Activated CD8-positive, alpha-beta T cell treated with anti-CD3 and anti-CD28 coated beads for 36 hours (primary cell): ENCODE measurements at regions not wholly inside any gene's neighbourhood (a gene's known extent, or its start where the extent isn't known, plus 50 kb on each side); places are given as distances from the start of the nearest gene placed in this dataset.

ENCODE experiments used
- ATAC-seq: fragments of 200-7000 bp; cut with Tn5 transposase; one replicate; pipeline ENCODE4 v1.10.0; 2021; ENCODE audit warnings: mild to moderate bottlenecking, moderate library complexity
- CTCF ChIA-PET: fragments of 350-600 bp; sonication (Branson Sonifier 250); formaldehyde crosslinking; loops from one replicate; lab custom pipeline; 2021; ENCODE audit warnings: antibody characterized with exemption; lab: Charles Lee
- POLR2A ChIA-PET: fragments of 350-600 bp; sonication (Branson Sonifier 250); formaldehyde crosslinking; loops from one replicate; lab custom pipeline; 2021; ENCODE audit warnings: antibody characterized with exemption; lab: Charles Lee
- DNase-seq: peaks from one replicate; pipeline ENCODE4 v3.0.0-alpha.2; 2020
- H3K27ac Mint-ChIP-seq: one replicate; pipeline ENCODE4 v1.8.0; 2021; ENCODE audit warnings: mild to moderate bottlenecking, mixed read lengths
- H3K27me3 Mint-ChIP-seq: one replicate; pipeline ENCODE4 v1.8.0; 2021; ENCODE audit warnings: mixed read lengths
- H3K36me3 Mint-ChIP-seq: one replicate; pipeline ENCODE4 v1.8.0; 2021; ENCODE audit warnings: low read depth, mixed read lengths
- H3K4me1 Mint-ChIP-seq: one replicate; pipeline ENCODE4 v1.8.0; 2021; ENCODE audit warnings: low read depth, mixed read lengths
- H3K4me3 Mint-ChIP-seq: one replicate; pipeline ENCODE4 v1.8.0; 2021; ENCODE audit warnings: mild to moderate bottlenecking, moderate library complexity, mixed read lengths
- H3K9me3 Mint-ChIP-seq: one replicate; pipeline ENCODE4 v1.8.0; 2021; ENCODE audit warnings: mixed read lengths
- intact Hi-C: fragments of 100-400 bp; cut with micrococcal nuclease; formaldehyde crosslinking; loops from one replicate; pipeline ENCODE4 v1.10.0; 2022
- TF ChIP-seq, protein P1 (sequence below): fragments of 200-600 bp; IDR thresholded peaks from one replicate; pipeline ENCODE4 v1.8.0; 2022; ENCODE audit warnings: antibody characterized with exemption, mild to moderate bottlenecking

DNA sequence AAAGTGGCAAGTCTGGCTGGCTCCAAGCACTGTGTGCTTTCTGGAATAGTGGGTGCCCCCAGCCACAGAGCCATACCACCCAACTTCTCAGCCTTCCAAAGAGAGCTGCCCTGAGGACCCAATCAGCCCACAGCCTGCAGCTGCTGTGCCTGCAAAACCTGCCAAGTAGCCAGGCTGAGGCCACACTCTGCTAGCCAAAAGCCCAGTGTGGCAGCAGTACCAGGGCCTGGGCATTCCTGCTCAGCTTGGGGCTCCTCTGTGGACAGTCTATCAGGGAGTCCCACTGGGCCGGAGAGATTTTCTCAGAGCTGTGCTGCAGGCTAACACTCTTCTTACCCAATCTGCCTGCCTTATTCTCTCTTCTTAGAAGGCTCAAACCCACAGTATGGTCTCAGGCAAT is 136.5 kb downstream of the TPRA1 start:
- POLR2A ChIA-PET: no interaction called here
- CTCF ChIA-PET: interaction anchor here (2.0 kb wide), 1 partner anchor 774 kb away, joined by 6 read pairs; no protein-coding TSS in a partner anchor
- ATAC-seq: no peak
- intact Hi-C loops: loop anchor here (10.0 kb wide), 1 partner anchor 779 kb away; no protein-coding TSS in a partner anchor
- no peaks in the 10 kb centered on the region for H3K9me3 Mint-ChIP-seq
- DNase-seq: no peak
- no peak overlapping the region for H3K4me3 Mint-ChIP-seq
- H3K27ac Mint-ChIP-seq: no peak overlapping the region
- peaks cover 44% of the 10 kb centered on the region for H3K27me3 Mint-ChIP-seq
- H3K4me1 Mint-ChIP-seq: peaks cover 10% of the 10 kb centered on the region
- TF ChIP-seq, protein P1, sequence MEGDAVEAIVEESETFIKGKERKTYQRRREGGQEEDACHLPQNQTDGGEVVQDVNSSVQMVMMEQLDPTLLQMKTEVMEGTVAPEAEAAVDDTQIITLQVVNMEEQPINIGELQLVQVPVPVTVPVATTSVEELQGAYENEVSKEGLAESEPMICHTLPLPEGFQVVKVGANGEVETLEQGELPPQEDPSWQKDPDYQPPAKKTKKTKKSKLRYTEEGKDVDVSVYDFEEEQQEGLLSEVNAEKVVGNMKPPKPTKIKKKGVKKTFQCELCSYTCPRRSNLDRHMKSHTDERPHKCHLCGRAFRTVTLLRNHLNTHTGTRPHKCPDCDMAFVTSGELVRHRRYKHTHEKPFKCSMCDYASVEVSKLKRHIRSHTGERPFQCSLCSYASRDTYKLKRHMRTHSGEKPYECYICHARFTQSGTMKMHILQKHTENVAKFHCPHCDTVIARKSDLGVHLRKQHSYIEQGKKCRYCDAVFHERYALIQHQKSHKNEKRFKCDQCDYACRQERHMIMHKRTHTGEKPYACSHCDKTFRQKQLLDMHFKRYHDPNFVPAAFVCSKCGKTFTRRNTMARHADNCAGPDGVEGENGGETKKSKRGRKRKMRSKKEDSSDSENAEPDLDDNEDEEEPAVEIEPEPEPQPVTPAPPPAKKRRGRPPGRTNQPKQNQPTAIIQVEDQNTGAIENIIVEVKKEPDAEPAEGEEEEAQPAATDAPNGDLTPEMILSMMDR: no peak
- no peaks in the 10 kb centered on the region for H3K36me3 Mint-ChIP-seq

DNA sequence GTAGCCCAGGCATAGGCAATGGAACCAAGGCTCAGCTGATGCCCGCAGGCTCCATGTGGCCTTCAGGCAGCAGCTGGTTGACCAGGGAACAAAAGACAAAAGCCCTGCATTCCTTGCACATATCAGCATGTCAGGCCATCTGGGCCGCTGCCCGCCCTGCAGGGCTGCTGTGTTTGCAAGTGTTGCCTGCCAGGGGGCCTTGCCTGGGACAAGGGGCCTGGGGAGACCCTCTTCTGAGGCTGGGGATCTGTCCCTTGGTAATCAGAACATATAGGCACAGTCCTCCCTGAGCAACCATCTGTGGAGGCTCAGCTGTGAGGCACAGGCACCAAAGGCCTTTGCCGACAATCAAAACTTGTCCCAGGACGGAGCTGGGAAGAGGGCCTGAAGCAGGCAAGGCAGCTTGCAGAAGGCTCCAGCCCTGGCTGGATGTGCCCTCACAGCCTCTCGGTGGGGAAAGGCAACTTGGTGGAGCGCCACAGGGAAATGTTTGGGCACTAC is 138.2 kb downstream of the TPRA1 start:
- no peak for ATAC-seq
- peaks cover 32% of the 10 kb centered on the region for H3K27me3 Mint-ChIP-seq
- intact Hi-C loops: loop anchor here (10.0 kb wide), 1 partner anchor 778 kb away; no protein-coding TSS in a partner anchor

DNA sequence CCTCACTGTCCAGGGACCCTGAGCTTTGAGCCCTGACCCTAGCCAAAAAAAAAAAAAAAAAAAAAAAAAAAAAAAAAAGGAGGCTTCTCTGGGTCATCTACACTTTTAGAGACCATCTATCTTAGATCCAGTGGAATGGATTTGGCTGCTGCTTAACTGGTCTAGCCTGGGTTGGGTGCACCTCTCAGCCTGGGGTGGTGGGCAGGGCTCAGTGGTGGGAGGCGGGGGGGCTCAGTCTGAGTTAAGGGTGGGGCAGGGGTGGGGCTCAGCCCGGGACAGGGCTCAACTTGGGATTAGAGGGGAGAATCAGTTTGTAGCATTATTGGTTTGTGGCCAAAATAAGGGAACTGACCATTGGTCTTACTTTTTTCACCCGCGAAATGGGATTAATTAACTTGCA is 139.2 kb downstream of the TPRA1 start:
- POLR2A ChIA-PET: no interaction called here
- ATAC-seq (no peak), DNase-seq (no peak)
- Mint-ChIP-seq H3K9me3 (no peaks in the 10 kb centered on the region), H3K4me3 (no peak overlapping the region), H3K36me3 (no peaks in the 10 kb centered on the region), H3K4me1 (peaks cover 7% of the 10 kb centered on the region), H3K27ac (no peak overlapping the region), H3K27me3 (peaks cover 26% of the 10 kb centered on the region)
- TF ChIP-seq, protein P1: no peak
- intact Hi-C loops: loop anchor here (10.0 kb wide), 1 partner anchor 777 kb away; no protein-coding TSS in a partner anchor
- CTCF ChIA-PET: no interaction called here

More for the DNA sequence above, 138.2 kb downstream of the TPRA1 start:
- TF ChIP-seq, protein P1: no peak
- H3K4me3 Mint-ChIP-seq: no peak overlapping the region
- ChIA-PET CTCF (interaction anchor here (1.3 kb wide), 1 partner anchor 700 kb away, joined by 3 read pairs; no protein-coding TSS in a partner anchor), POLR2A (no interaction called here)
- peaks cover 10% of the 10 kb centered on the region for H3K4me1 Mint-ChIP-seq
- DNase-seq: no peak
- no peaks in the 10 kb centered on the region for H3K9me3 Mint-ChIP-seq
- H3K36me3 Mint-ChIP-seq: no peaks in the 10 kb centered on the region
- no peak overlapping the region for H3K27ac Mint-ChIP-seq

- H3K9me3 Mint-ChIP-seq: no peaks in the 10 kb centered on the region
- H3K4me3 Mint-ChIP-seq: no peak overlapping the region
- H3K4me1 Mint-ChIP-seq: peaks cover 3% of the 10 kb centered on the region
- peaks cover 20% of the 10 kb centered on the region for H3K27me3 Mint-ChIP-seq
- intact Hi-C loops: loop anchor here (10.0 kb wide), 1 partner anchor 776 kb away; no protein-coding TSS in a partner anchor
- TF ChIP-seq, protein P1: no peak
- no peak for DNase-seq
- H3K27ac Mint-ChIP-seq: no peak overlapping the region
- ChIA-PET POLR2A (no interaction called here), CTCF (no interaction called here)
- ATAC-seq: no peak
- H3K36me3 Mint-ChIP-seq: no peaks in the 10 kb centered on the region
Measured at GRCh38 chr3:127450331-127450730, 140.2 kb downstream of the TPRA1 start.

DNA sequence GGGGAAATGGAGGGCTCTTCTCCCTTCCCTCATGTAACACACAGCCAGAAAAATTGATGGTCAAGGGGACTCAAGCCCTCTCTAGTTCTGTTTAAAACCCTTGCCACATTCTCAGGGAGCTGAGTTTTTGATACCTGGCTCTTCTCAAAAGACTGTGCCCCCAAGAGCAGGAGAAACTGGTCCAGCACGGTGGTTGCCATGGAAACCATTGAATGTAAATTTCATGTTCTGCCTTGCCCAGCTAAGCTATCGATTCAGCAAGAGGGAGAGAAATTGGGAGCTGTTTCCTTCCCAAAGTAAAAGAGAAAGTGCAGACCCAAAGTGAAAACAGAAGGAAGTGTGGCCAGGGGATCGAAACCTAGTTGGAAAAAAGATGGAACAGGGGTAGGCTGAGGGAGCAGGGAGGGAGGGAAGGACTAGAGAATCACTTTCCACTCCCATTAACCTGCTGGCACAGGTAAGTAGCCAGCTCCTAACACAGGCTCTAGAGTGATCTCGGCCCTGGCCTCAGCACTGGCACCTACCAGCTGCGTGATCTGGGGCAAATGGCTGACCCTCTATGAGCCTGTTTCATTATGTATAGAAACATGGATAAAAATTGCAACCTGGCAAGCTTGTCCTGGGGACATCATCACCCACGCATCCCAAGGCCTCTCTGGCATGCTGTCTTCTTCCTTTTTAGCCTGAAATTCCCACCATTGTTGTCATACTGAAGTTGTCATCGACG is 140.9 kb downstream of the TPRA1 start:
- intact Hi-C loops: loop anchor here (10.0 kb wide), 1 partner anchor 775 kb away; no protein-coding TSS in a partner anchor
- POLR2A ChIA-PET: no interaction called here
- TF ChIP-seq, protein P1: no peak
- no peaks in the 10 kb centered on the region for H3K9me3 Mint-ChIP-seq
- CTCF ChIA-PET: interaction anchor here (1.0 kb wide), 1 partner anchor 1707 kb away, joined by 3 read pairs; no protein-coding TSS in a partner anchor
- DNase-seq (no peak), ATAC-seq (no peak)
- H3K27ac Mint-ChIP-seq: no peak overlapping the region
- no peak overlapping the region for H3K4me3 Mint-ChIP-seq
- H3K4me1 Mint-ChIP-seq: no peaks in the 10 kb centered on the region
- H3K27me3 Mint-ChIP-seq: peaks cover 13% of the 10 kb centered on the region
- no peaks in the 10 kb centered on the region for H3K36me3 Mint-ChIP-seq
